SU-DHL-6 (cell line): ENCODE measurements at regions not wholly inside any gene's neighbourhood (a gene's known extent, or its start where the extent isn't known, plus 50 kb on each side); places are given as distances from the start of the nearest gene placed in this dataset.

ENCODE experiments used
- H2AFZ ChIP-seq: fragments of 200-600 bp; sonication (generic); 2 replicates; pipeline ENCODE4 v1.6.1; 2014; ENCODE audit warnings: low read depth, mild to moderate bottlenecking, moderate library complexity, mixed read lengths, antibody characterized with exemption, low read length; ENCODE audit not compliant: severe bottlenecking
- H3F3A ChIP-seq: fragments of 200-600 bp; shearing (Covaris generic); 2 replicates; pipeline ENCODE4 v1.6.0; 2016; ENCODE audit warnings: antibody characterized with exemption, mild to moderate bottlenecking; ENCODE audit not compliant: insufficient read depth
- H3K27ac ChIP-seq: fragments of 200-600 bp; sonication (generic); 2 replicates; pipeline ENCODE4 v1.5.1; 2016; ENCODE audit warnings: low read depth, mild to moderate bottlenecking, low read length, moderate library complexity, mixed read lengths
- H3K27me3 ChIP-seq: fragments of 200-600 bp; sonication (generic), shearing (Covaris generic); 2 replicates; pipeline ENCODE4 v1.6.0; 2014; ENCODE audit warnings: mild to moderate bottlenecking, low read length
- H3K36me3 ChIP-seq: fragments of 200-600 bp; sonication (generic); 2 replicates; pipeline ENCODE4 v1.6.1; 2014; ENCODE audit warnings: mild to moderate bottlenecking, low read length, mixed read lengths
- H3K4me2 ChIP-seq: fragments of 300-600, 200-600 bp; shearing (Covaris generic), sonication (generic); 2 replicates; pipeline ENCODE4 v1.6.0; 2014; ENCODE audit warnings: low read length, low read depth, mild to moderate bottlenecking; ENCODE audit not compliant: poor library complexity, severe bottlenecking
- H3K4me3 ChIP-seq: fragments of 200-600 bp; sonication (generic); 2 replicates; pipeline ENCODE4 v1.5.1; 2014; ENCODE audit warnings: antibody characterized with exemption, low read length, mild to moderate bottlenecking, mixed read lengths; ENCODE audit not compliant: insufficient read depth, poor library complexity, severe bottlenecking
- H3K79me2 ChIP-seq: fragments of 200-600 bp; sonication (generic); 2 replicates; pipeline ENCODE4 v1.6.1; 2014; ENCODE audit warnings: mild to moderate bottlenecking, low read length, moderate library complexity; ENCODE audit not compliant: insufficient read depth
- H3K9ac ChIP-seq: fragments of 200-600 bp; sonication (generic); 2 replicates; pipeline ENCODE4 v1.7.0; 2014; ENCODE audit warnings: mild to moderate bottlenecking, low read length
- H3K9me2 ChIP-seq: fragments of 200-600 bp; sonication (generic); replicated peaks from 2 replicates; pipeline ENCODE4 v1.6.1; 2014; ENCODE audit warnings: low read length; ENCODE audit not compliant: insufficient read depth
- H3K9me3 ChIP-seq: fragments of 200-600 bp; sonication (generic); 2 replicates; pipeline ENCODE4 v1.6.1; 2014; ENCODE audit warnings: low read length, mixed read lengths; ENCODE audit not compliant: insufficient read depth
- H4K20me1 ChIP-seq: fragments of 200-600 bp; sonication (generic); 2 replicates; pipeline ENCODE4 v1.6.1; 2014; ENCODE audit warnings: low read depth, mild to moderate bottlenecking, antibody characterized with exemption, low read length, moderate library complexity, mixed read lengths
- EZH2phosphoT487 ChIP-seq: fragments of 200-600 bp; sonication (generic), shearing (Covaris generic); conservative IDR thresholded peaks from 2 replicates; pipeline ENCODE4 v1.6.1; 2018; ENCODE audit warnings: mild to moderate bottlenecking, antibody characterized with exemption, low read length, moderate library complexity, mixed read lengths
- TF ChIP-seq, protein P1 (sequence below): fragments of 200-600 bp; sonication (generic); IDR thresholded peaks from one replicate; pipeline ENCODE4 v1.5.1; 2017; ENCODE audit warnings: antibody characterized with exemption, mild to moderate bottlenecking, low read length, moderate library complexity; ENCODE audit not compliant: insufficient read depth, poor library complexity, severe bottlenecking

DNA sequence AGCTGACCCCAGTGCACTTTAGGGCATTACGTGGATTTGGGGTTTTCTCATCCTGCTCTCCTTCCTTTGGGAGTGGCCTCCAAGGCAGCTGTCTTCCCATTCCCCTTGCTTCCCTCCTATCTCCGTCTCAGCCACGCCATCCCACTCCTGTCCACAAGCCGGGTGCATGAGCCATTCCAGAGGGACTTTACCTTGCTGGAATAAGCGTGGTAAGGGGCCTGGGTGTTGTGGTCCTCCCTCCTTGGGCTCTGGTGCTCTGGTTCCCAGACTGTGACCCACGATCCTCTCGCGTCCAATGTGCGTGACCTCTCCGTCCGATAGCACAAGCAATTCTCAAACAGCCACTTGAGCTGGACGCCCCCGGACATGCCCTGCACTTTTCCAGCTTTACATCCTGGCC, 60.6 kb upstream of the NKX2-2 start:
- no peaks in the 10 kb centered on the region for H3K79me2 ChIP-seq
- no peak overlapping the region for H3K9ac ChIP-seq
- no peak overlapping the region for H3K4me3 ChIP-seq
- H3F3A ChIP-seq = no peaks in the 10 kb centered on the region
- no peak overlapping the region for H2AFZ ChIP-seq
- no peaks in the 10 kb centered on the region for H3K9me3 ChIP-seq
- no peaks in the 10 kb centered on the region for H3K9me2 ChIP-seq
- no peaks in the 10 kb centered on the region for H3K27me3 ChIP-seq
- no peaks in the 10 kb centered on the region for H4K20me1 ChIP-seq
- no peak overlapping the region for H3K4me2 ChIP-seq
- H3K36me3 ChIP-seq = no peaks in the 10 kb centered on the region
- no peak overlapping the region for H3K27ac ChIP-seq
- TF ChIP-seq EZH2phosphoT487 = no peak
- TF ChIP-seq, protein P1, sequence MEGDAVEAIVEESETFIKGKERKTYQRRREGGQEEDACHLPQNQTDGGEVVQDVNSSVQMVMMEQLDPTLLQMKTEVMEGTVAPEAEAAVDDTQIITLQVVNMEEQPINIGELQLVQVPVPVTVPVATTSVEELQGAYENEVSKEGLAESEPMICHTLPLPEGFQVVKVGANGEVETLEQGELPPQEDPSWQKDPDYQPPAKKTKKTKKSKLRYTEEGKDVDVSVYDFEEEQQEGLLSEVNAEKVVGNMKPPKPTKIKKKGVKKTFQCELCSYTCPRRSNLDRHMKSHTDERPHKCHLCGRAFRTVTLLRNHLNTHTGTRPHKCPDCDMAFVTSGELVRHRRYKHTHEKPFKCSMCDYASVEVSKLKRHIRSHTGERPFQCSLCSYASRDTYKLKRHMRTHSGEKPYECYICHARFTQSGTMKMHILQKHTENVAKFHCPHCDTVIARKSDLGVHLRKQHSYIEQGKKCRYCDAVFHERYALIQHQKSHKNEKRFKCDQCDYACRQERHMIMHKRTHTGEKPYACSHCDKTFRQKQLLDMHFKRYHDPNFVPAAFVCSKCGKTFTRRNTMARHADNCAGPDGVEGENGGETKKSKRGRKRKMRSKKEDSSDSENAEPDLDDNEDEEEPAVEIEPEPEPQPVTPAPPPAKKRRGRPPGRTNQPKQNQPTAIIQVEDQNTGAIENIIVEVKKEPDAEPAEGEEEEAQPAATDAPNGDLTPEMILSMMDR = no peak

DNA sequence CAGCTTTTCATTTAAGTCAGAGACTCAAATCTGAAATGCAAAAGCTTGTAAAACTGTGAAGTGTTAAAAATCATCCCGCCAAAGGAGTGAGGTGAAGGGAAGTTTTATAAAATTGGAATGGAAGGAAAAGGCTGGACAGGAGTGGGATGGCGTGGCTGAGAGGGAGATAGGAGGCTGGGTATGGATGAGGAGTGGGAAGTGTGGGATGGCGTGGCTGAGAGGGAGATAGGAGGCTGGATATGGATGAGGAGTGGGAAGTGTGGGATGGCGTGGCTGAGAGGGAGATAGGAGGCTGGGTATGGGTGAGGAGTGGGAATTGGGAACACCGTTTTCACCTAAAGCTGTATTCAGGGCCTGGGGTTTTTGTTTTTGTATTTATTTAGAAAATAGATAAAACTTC, 59.4 kb upstream of the NKX2-2 start:
- TF ChIP-seq, protein P1 = no peak
- TF ChIP-seq EZH2phosphoT487 = no peak
- Histone ChIP-seq H3K9me3 (no peaks in the 10 kb centered on the region), H2AFZ (no peak overlapping the region), H3K9ac (no peak overlapping the region), H3K4me2 (no peak overlapping the region), H3K27me3 (no peaks in the 10 kb centered on the region), H3K4me3 (no peak overlapping the region), H3K27ac (no peak overlapping the region), H3F3A (no peaks in the 10 kb centered on the region), H3K36me3 (no peaks in the 10 kb centered on the region), H4K20me1 (no peaks in the 10 kb centered on the region), H3K79me2 (no peaks in the 10 kb centered on the region), H3K9me2 (no peaks in the 10 kb centered on the region)

DNA sequence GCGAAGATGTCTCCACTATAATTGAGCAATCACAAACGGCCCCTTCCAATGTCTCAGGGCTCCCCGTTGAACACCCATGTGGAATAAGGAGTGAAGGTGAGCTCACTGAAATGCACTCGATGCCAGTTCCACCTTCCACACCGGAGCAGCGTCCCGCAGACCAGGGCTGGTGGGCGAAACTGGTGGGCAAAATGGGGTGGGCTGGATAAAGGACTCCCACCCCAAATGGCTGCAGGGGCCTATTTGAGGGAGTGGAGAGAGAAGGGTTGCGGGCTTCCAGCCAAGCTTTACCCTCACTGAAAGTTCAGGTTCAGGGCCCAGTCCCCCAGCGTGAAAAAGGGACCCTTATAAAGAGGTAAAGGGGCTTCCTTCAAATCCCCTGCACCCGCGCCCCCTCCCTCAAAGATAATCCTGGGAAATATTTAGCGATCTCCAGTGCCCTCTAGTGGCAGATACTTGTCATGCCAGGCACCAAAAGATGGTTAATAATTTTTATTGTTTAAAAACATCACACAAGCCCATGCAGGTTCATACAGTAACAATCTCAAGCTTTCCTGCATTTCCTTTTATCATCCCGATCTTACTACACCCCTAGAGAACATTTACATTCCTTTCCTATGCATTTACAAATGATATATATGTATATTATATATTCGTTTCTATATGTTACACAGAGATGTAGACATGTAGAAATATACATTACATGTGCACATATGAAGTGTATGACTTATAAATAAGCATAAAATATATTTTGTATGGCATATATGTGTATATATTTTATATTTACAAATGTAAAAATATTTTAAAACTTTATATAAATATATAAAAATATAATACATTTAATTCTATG, 58.2 kb upstream of the NKX2-2 start:
- H3K9ac ChIP-seq = no peak overlapping the region
- H3F3A ChIP-seq = no peaks in the 10 kb centered on the region
- H3K9me2 ChIP-seq = no peaks in the 10 kb centered on the region
- H3K36me3 ChIP-seq = no peaks in the 10 kb centered on the region
- H4K20me1 ChIP-seq = no peaks in the 10 kb centered on the region
- H3K9me3 ChIP-seq = no peaks in the 10 kb centered on the region
- H3K4me3 ChIP-seq = no peak overlapping the region
- no peak overlapping the region for H3K4me2 ChIP-seq
- no peaks in the 10 kb centered on the region for H3K27me3 ChIP-seq
- H3K27ac ChIP-seq = no peak overlapping the region
- TF ChIP-seq, protein P1 = peak; percentile 70
- no peak for TF ChIP-seq EZH2phosphoT487
- H3K79me2 ChIP-seq = no peaks in the 10 kb centered on the region
- H2AFZ ChIP-seq = no peak overlapping the region
